ENCODE measurements at regions not wholly inside any gene's neighbourhood (a gene's known extent, or its start where the extent isn't known, plus 50 kb on each side); places are given as distances from the start of the nearest gene placed in this dataset.

- Mint-ChIP-seq H3K27me3 (no peaks in the 10 kb centered on the region), H3K9me3 (ENCODE audit: low read depth) (peaks cover 3% of the 10 kb centered on the region), H3K27ac (no peak overlapping the region), H3K4me3 (no peak overlapping the region), H3K4me1 (no peaks in the 10 kb centered on the region), H3K36me3 (ENCODE audit: low read depth) (no peaks in the 10 kb centered on the region)
- CTCF ChIA-PET, result interaction anchor here (0.7 kb wide), 1 partner anchor 342 kb away, joined by 4 read pairs; no protein-coding TSS in a partner anchor
- ATAC-seq (no peak), DNase-seq (no peak)
- POLR2A ChIA-PET, result no interaction called here
- intact Hi-C loops (cut with DNase I, micrococcal nuclease), result no loop called here
Observed at GRCh38 chr6:74872754-74873476, 332.9 kb downstream of the COL12A1 start.

GRCh38 chr6:74871757-74872156, 334.1 kb downstream of the COL12A1 start:
- ChIA-PET CTCF (no interaction called here), POLR2A (no interaction called here)
- Mint-ChIP-seq H3K27ac (no peak overlapping the region), H3K9me3 (ENCODE audit: low read depth) (peaks cover 3% of the 10 kb centered on the region), H3K4me3 (no peak overlapping the region), H3K4me1 (no peaks in the 10 kb centered on the region), H3K36me3 (ENCODE audit: low read depth) (no peaks in the 10 kb centered on the region), H3K27me3 (no peaks in the 10 kb centered on the region)
- intact Hi-C loops (cut with DNase I, micrococcal nuclease), result no loop called here
- DNase-seq (no peak), ATAC-seq (no peak)

- DNase-seq, result no peak
- Mint-ChIP-seq H3K4me3 (no peak overlapping the region), H3K9me3 (ENCODE audit: low read depth) (peaks cover 3% of the 10 kb centered on the region), H3K36me3 (ENCODE audit: low read depth) (no peaks in the 10 kb centered on the region), H3K4me1 (no peaks in the 10 kb centered on the region), H3K27me3 (no peaks in the 10 kb centered on the region), H3K27ac (no peak overlapping the region)
- intact Hi-C loops (cut with DNase I, micrococcal nuclease), result no loop called here
- CTCF ChIA-PET, result interaction anchor here (0.8 kb wide), 1 partner anchor 1517 kb away, joined by 4 read pairs; no protein-coding TSS in a partner anchor
- ATAC-seq, result no peak
- POLR2A ChIA-PET, result no interaction called here
Observed at GRCh38 chr6:74870403-74870802, 335.4 kb downstream of the COL12A1 start.

DNA sequence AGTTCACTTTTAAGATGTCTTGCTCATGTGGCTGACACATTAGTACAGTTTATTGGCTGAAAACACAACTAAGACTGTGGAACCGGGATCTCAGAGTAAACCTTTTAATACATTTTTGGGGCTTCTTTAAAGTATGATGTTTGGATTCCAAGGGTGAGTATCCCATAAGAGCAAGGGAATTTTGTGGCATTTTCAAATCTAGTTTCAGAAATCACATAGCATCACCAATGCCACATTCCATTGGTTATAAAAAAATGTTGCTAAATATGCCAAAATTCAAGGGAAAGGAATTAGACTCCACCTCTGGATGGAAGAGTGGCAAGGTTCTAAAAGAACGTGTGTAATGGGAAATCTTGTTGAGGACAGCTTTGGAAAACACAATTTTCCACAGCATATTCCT, 338.6 kb downstream of the COL12A1 start:
- POLR2A ChIA-PET, result no interaction called here
- no peaks in the 10 kb centered on the region for H3K36me3 Mint-ChIP-seq (ENCODE audit: low read depth)
- CTCF ChIA-PET, result no interaction called here
- DNase-seq (no peak), ATAC-seq (no peak)
- H3K4me3 Mint-ChIP-seq, result no peak overlapping the region
- intact Hi-C loops (cut with DNase I, micrococcal nuclease), result no loop called here
- no peak overlapping the region for H3K27ac Mint-ChIP-seq
- no peaks in the 10 kb centered on the region for H3K27me3 Mint-ChIP-seq
- no peaks in the 10 kb centered on the region for H3K4me1 Mint-ChIP-seq
- no peaks in the 10 kb centered on the region for H3K9me3 Mint-ChIP-seq (ENCODE audit: low read depth)

DNA sequence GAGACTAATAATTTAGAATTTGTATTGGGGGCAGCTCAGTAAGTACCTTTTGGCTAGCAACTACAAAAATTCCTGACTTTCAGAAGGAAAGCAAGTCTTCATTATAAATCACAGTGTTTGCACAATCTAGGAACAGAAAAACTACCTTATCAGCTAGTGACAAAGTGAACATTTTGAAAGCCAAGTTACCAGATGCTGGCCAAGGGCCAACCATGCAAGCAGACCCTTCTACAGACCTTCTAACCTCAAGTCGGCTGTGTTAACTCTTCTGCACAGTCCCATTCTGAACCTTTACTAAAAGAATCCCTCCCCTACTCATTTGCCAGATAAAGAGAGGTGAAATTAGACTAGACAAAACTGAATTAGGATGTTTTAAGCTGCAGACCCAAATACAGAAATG, 341.9 kb downstream of the COL12A1 start:
- ChIA-PET POLR2A (no interaction called here), CTCF (no interaction called here)
- no peaks in the 10 kb centered on the region for H3K4me1 Mint-ChIP-seq
- DNase-seq (no peak), ATAC-seq (no peak)
- H3K27ac Mint-ChIP-seq, result no peak overlapping the region
- H3K27me3 Mint-ChIP-seq, result no peaks in the 10 kb centered on the region
- H3K9me3 Mint-ChIP-seq (ENCODE audit: low read depth), result no peaks in the 10 kb centered on the region
- intact Hi-C loops (cut with DNase I, micrococcal nuclease), result no loop called here
- H3K36me3 Mint-ChIP-seq (ENCODE audit: low read depth), result no peaks in the 10 kb centered on the region
- H3K4me3 Mint-ChIP-seq, result no peak overlapping the region

GRCh38 chr6:74860456-74860855, 345.4 kb downstream of the COL12A1 start:
- Mint-ChIP-seq H3K4me3 (no peak overlapping the region), H3K36me3 (ENCODE audit: low read depth) (no peaks in the 10 kb centered on the region), H3K4me1 (no peaks in the 10 kb centered on the region), H3K27ac (no peak overlapping the region), H3K27me3 (no peaks in the 10 kb centered on the region), H3K9me3 (ENCODE audit: low read depth) (no peaks in the 10 kb centered on the region)
- POLR2A ChIA-PET, result no interaction called here
- intact Hi-C loops (cut with DNase I, micrococcal nuclease), result no loop called here
- CTCF ChIA-PET, result interaction anchor here (0.6 kb wide), 1 partner anchor 891 kb away, joined by 4 read pairs; no protein-coding TSS in a partner anchor
- ATAC-seq (no peak), DNase-seq (no peak)

- DNase-seq, result no peak
- Mint-ChIP-seq H3K36me3 (ENCODE audit: low read depth) (no peaks in the 10 kb centered on the region), H3K27ac (no peak overlapping the region), H3K27me3 (no peaks in the 10 kb centered on the region), H3K9me3 (ENCODE audit: low read depth) (no peaks in the 10 kb centered on the region), H3K4me1 (no peaks in the 10 kb centered on the region), H3K4me3 (no peak overlapping the region)
- no peak for ATAC-seq
- ChIA-PET CTCF (no interaction called here), POLR2A (no interaction called here)
- intact Hi-C loops (cut with DNase I, micrococcal nuclease), result no loop called here
Observed at GRCh38 chr6:74857157-74857556, 348.7 kb downstream of the COL12A1 start.

- ChIA-PET POLR2A (no interaction called here), CTCF (no interaction called here)
- DNase-seq, result no peak
- intact Hi-C loops (cut with DNase I, micrococcal nuclease), result no loop called here
- no peak overlapping the region for H3K4me3 Mint-ChIP-seq
- no peak overlapping the region for H3K27ac Mint-ChIP-seq
- ATAC-seq, result no peak
- no peaks in the 10 kb centered on the region for H3K4me1 Mint-ChIP-seq
- no peaks in the 10 kb centered on the region for H3K27me3 Mint-ChIP-seq
- no peaks in the 10 kb centered on the region for H3K36me3 Mint-ChIP-seq (ENCODE audit: low read depth)
- peaks cover 3% of the 10 kb centered on the region for H3K9me3 Mint-ChIP-seq (ENCODE audit: low read depth)
Observed at GRCh38 chr6:74853991-74854390, 351.9 kb downstream of the COL12A1 start.

- Mint-ChIP-seq H3K9me3 (ENCODE audit: low read depth) (peaks cover 3% of the 10 kb centered on the region), H3K4me3 (no peak overlapping the region), H3K27ac (no peak overlapping the region), H3K36me3 (ENCODE audit: low read depth) (no peaks in the 10 kb centered on the region), H3K4me1 (no peaks in the 10 kb centered on the region), H3K27me3 (no peaks in the 10 kb centered on the region)
- DNase-seq (no peak), ATAC-seq (no peak)
- intact Hi-C loops (cut with DNase I, micrococcal nuclease), result no loop called here
- ChIA-PET CTCF (no interaction called here), POLR2A (no interaction called here)
Observed at GRCh38 chr6:74851596-74851995, 354.3 kb downstream of the COL12A1 start.

DNA sequence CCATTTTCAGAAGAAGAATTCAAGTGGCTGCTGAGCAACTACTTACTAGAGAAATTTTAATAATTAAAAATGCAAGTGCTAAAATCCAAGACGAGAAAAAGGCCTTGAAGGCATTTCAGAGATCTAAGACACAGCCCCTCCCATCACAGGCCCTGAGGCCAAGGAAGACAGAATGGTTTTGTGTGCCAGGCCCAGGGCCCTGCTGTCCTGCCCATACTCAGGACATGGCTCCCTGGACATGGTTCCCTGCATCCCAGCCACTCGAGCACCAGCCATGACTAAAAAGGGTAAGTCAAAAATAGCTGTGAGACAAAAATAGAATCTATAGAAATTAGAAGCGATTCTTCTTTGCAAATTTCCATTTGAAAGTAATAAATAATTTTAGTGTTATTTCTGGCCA, 364.9 kb downstream of the COL12A1 start:
- H3K27me3 Mint-ChIP-seq, result no peaks in the 10 kb centered on the region
- intact Hi-C loops (cut with DNase I, micrococcal nuclease), result no loop called here

DNA sequence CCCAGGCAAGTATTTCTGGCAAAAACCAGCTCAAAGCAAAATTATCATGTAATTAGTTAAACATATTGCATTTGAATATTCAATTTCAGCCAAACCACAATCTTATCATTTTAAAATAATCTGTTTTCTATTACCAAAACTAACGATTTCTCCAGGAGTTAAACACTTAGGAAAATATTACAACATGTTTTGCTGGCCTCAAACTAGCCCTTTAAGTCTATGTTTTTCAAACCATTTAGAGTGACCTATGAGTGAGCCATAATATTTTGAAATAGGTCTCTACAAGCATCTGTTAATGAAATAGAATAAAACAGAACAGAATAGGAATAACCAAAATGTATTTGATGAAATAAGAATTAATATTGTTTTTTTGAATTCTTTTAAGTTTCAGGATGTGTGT, 370.9 kb downstream of the COL12A1 start:
- ATAC-seq (no peak), DNase-seq (no peak)
- Mint-ChIP-seq H3K36me3 (ENCODE audit: low read depth) (no peaks in the 10 kb centered on the region), H3K4me1 (no peaks in the 10 kb centered on the region), H3K27me3 (no peaks in the 10 kb centered on the region), H3K4me3 (no peak overlapping the region), H3K27ac (no peak overlapping the region), H3K9me3 (ENCODE audit: low read depth) (peaks cover 2% of the 10 kb centered on the region)
- ChIA-PET CTCF (no interaction called here), POLR2A (no interaction called here)
- intact Hi-C loops (cut with DNase I, micrococcal nuclease), result no loop called here

More for the DNA sequence above, 364.9 kb downstream of the COL12A1 start:
- CTCF ChIA-PET, result no interaction called here
- DNase-seq, result no peak
- ATAC-seq, result no peak
- H3K27ac Mint-ChIP-seq, result no peak overlapping the region
- H3K36me3 Mint-ChIP-seq (ENCODE audit: low read depth), result no peaks in the 10 kb centered on the region
- H3K4me1 Mint-ChIP-seq, result no peaks in the 10 kb centered on the region
- peaks cover 1% of the 10 kb centered on the region for H3K9me3 Mint-ChIP-seq (ENCODE audit: low read depth)
- no peak overlapping the region for H3K4me3 Mint-ChIP-seq
- POLR2A ChIA-PET, result no interaction called here

- Mint-ChIP-seq H3K36me3 (ENCODE audit: low read depth) (no peaks in the 10 kb centered on the region), H3K27me3 (no peaks in the 10 kb centered on the region), H3K9me3 (ENCODE audit: low read depth) (peaks cover 9% of the 10 kb centered on the region), H3K4me1 (no peaks in the 10 kb centered on the region), H3K27ac (no peak overlapping the region), H3K4me3 (no peak overlapping the region)
- POLR2A ChIA-PET, result no interaction called here
- DNase-seq, result no peak
- intact Hi-C loops (cut with DNase I, micrococcal nuclease), result no loop called here
- no peak for ATAC-seq
- CTCF ChIA-PET, result no interaction called here
Observed at GRCh38 chr6:74826263-74826662, 379.6 kb downstream of the COL12A1 start.

DNA sequence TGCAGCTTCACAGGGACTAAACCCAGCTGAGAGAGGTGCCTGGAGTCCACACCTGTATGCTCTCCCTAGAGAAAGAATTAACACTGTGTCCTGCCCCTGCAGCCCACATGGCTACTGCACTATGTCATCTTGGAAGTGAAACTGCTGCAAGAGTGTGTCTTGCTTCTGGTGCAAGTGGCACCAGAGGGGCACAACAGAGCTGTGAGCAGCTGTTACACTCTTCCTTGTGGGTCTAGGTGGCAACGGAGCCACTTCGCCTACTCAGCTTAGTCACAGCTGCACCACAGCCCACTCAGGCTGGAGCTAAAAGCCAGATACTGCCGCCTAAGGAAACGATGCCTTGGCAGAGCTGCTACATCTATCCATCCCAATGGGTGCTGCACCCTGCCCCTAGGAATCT, 391.4 kb downstream of the COL12A1 start:
- Mint-ChIP-seq H3K27ac (no peak overlapping the region), H3K27me3 (no peaks in the 10 kb centered on the region), H3K36me3 (ENCODE audit: low read depth) (no peaks in the 10 kb centered on the region), H3K4me3 (no peak overlapping the region), H3K4me1 (no peaks in the 10 kb centered on the region), H3K9me3 (ENCODE audit: low read depth) (peaks cover 14% of the 10 kb centered on the region)
- CTCF ChIA-PET, result no interaction called here
- DNase-seq, result no peak
- POLR2A ChIA-PET, result no interaction called here
- intact Hi-C loops (cut with DNase I, micrococcal nuclease), result no loop called here
- ATAC-seq, result no peak

Data from activated CD4-positive, alpha-beta T cell treated with anti-CD3 and anti-CD28 coated beads for 36 hours (primary cell).